ENCODE measurements at regions not wholly inside any gene's neighbourhood (a gene's known extent, or its start where the extent isn't known, plus 50 kb on each side); places are given as distances from the start of the nearest gene placed in this dataset.
"Not testable (repeated sequence)": the region's sequence is repeated elsewhere in the genome, so short reads cannot be mapped to it uniquely, and the experiment has no call there.

DNA sequence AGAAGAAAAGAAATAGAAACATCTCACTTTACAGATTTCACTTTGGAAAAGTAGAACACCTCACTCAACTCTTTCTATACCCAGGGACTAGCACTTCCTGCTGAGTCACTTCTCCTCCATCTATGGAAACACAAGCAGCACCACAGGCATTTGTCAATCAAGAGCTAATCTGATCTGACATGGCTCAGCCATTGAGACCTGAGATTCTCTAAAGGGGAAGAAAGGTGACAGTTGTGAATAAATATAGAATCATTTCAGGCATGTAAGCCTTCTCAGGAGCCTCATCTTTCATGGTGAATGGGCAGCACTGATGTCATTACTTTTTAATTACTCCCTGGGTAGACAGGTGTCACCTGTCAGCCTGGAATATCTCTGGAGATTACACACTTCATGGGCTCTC is 559.8 kb downstream of the HINT1 start:
- no peaks in the 10 kb centered on the region for H3K9me3 ChIP-seq
- H3K36me3 ChIP-seq = no peaks in the 10 kb centered on the region
- TF ChIP-seq POLR2A (IDR thresholded peaks at IDR 0.05) = no peak
- TF ChIP-seq, protein P1, sequence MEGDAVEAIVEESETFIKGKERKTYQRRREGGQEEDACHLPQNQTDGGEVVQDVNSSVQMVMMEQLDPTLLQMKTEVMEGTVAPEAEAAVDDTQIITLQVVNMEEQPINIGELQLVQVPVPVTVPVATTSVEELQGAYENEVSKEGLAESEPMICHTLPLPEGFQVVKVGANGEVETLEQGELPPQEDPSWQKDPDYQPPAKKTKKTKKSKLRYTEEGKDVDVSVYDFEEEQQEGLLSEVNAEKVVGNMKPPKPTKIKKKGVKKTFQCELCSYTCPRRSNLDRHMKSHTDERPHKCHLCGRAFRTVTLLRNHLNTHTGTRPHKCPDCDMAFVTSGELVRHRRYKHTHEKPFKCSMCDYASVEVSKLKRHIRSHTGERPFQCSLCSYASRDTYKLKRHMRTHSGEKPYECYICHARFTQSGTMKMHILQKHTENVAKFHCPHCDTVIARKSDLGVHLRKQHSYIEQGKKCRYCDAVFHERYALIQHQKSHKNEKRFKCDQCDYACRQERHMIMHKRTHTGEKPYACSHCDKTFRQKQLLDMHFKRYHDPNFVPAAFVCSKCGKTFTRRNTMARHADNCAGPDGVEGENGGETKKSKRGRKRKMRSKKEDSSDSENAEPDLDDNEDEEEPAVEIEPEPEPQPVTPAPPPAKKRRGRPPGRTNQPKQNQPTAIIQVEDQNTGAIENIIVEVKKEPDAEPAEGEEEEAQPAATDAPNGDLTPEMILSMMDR (IDR thresholded peaks at IDR 0.05) = no peak
- H3K27ac ChIP-seq = no peak overlapping the region
- no peak for ATAC-seq
- H3K27me3 ChIP-seq = no peaks in the 10 kb centered on the region
- H3K4me1 ChIP-seq = no peaks in the 10 kb centered on the region
- intact Hi-C loops (cut with DNase I) = no loop called here
- H3K4me3 ChIP-seq = no peak overlapping the region
- DNase-seq = no peak

DNA sequence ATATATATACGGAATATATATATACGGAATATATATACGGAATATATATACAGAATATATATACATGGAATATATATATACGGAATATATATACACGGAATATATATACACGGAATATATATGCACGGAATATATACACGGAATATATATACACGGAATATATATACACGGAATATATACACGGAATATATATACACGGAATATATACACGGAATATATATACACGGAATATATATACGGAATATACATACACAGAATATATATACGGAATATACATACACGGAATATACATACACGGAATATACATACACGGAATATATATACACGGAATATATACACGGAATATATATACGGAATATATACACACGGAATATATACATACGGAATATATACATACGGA is 568.4 kb downstream of the HINT1 start:
- DNase-seq; H3K27me3 ChIP-seq; H3K4me3 ChIP-seq; intact Hi-C loops (cut with DNase I); ATAC-seq; H3K36me3 ChIP-seq; H3K9me3 ChIP-seq; H3K27ac ChIP-seq; H3K4me1 ChIP-seq: not testable (repeated sequence)
- WGBS (ENCODE audit: insufficient coverage, low coverage, low lambda C conversion rate, missing lambda C conversion rate) = 74% methylated on average over 25 of the region's 25 CpGs

DNA sequence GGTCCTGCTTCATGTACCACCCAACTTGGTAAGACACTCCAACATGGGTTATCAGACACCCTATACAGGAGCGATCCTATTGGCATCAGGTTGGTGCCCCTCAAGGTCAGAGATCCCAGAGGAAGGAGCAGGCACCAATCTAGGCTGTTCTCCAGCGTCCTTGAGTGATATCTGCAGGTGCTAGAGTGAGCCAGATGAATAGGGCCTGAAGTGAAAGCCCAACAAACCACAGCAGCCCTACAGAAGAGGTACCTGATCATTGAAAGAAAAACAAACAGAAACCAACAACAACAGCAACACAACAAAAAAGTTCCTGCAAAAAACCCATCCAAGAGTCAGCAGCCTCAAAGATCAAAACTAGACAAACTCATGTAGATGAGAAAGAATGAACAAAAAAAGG is 584.8 kb downstream of the HINT1 start:
- TF ChIP-seq, protein P1 (IDR thresholded peaks at IDR 0.05) = no peak
- TF ChIP-seq POLR2A (IDR thresholded peaks at IDR 0.05) = no peak
- WGBS (ENCODE audit: insufficient coverage, low coverage, low lambda C conversion rate, missing lambda C conversion rate) = 50% methylated on average over 2 of the region's 2 CpGs
- Histone ChIP-seq H3K27ac (no peak overlapping the region), H3K36me3 (no peaks in the 10 kb centered on the region), H3K4me1 (no peaks in the 10 kb centered on the region), H3K27me3 (no peaks in the 10 kb centered on the region), H3K4me3 (no peak overlapping the region), H3K9me3 (no peaks in the 10 kb centered on the region)
- DNase-seq (no peak), ATAC-seq (no peak)
- intact Hi-C loops (cut with DNase I) = no loop called here

DNA sequence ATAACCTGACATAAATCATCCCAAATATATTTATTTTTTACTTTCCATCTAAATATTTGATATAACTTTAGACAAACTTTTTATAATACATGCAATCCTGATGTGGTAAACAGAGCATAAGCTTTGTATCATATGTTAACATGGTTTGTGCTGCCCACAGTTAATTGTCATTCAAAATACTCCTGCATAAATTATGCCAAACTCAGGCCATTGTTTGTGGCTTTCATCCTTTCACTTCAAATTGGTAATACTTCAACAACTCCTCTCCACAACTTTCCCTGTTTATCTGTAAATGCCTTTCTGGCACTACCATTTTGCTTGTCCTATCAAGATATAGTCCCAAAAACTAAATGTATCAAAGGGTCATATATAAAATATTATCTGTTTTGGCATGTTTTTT is 586.7 kb downstream of the HINT1 start:
- Histone ChIP-seq H3K9me3 (no peaks in the 10 kb centered on the region), H3K4me3 (no peak overlapping the region), H3K4me1 (no peaks in the 10 kb centered on the region), H3K36me3 (no peaks in the 10 kb centered on the region), H3K27ac (no peak overlapping the region), H3K27me3 (no peaks in the 10 kb centered on the region)
- TF ChIP-seq POLR2A (IDR thresholded peaks at IDR 0.05) = no peak
- TF ChIP-seq, protein P1 (IDR thresholded peaks at IDR 0.05) = no peak
- no peak for DNase-seq
- intact Hi-C loops (cut with DNase I) = no loop called here
- ATAC-seq = no peak

DNA sequence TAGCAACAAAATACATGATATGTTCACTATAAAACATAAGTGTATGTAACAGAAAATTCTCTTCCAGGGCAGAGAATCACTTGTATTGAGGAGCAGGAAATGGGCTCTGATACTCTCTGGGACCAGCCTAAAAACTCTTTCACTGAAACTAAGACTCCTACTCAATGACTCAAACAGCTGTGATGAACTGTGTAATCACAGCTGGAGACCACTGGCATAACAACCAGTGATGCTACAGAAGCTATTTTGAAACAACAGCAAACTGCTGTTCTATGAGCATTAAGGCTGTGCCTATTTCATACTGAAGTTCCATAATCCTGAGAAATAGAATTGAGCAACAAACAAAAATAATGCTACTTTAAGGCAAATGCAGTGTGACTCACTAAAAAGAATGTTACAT is 594.0 kb downstream of the HINT1 start:
- no peak for TF ChIP-seq POLR2A (IDR thresholded peaks at IDR 0.05)
- TF ChIP-seq, protein P1 (IDR thresholded peaks at IDR 0.05) = no peak
- intact Hi-C loops (cut with DNase I) = no loop called here
- Histone ChIP-seq H3K9me3 (no peaks in the 10 kb centered on the region), H3K36me3 (no peaks in the 10 kb centered on the region), H3K27ac (no peak overlapping the region), H3K4me1 (no peaks in the 10 kb centered on the region), H3K27me3 (no peaks in the 10 kb centered on the region), H3K4me3 (no peak overlapping the region)
- ATAC-seq = no peak
- no peak for DNase-seq

Data from right lobe of liver (tissue), 6 donors.